Panc1 (cell line): ENCODE measurements at regions not wholly inside any gene's neighbourhood (a gene's known extent, or its start where the extent isn't known, plus 50 kb on each side); places are given as distances from the start of the nearest gene placed in this dataset.

ENCODE experiments used
- ATAC-seq: fragments of 200-7000 bp; cut with Tn5 transposase; 2 replicates; pipeline ENCODE4 v1.9.1; 2020; ENCODE audit warnings: mild to moderate bottlenecking, moderate library complexity
- BruUV-seq: library from RNA; stranded (reverse); fragments of 400-500 nt; replicated peaks from 2 replicates; lab custom pipeline; 2021; lab: Mats Ljungman, UMichigan
- CTCF ChIA-PET: fragments of 300-600 bp; sonication (Branson Sonifier 250); formaldehyde crosslinking; loops from one replicate; lab custom pipeline; 2022; ENCODE audit warnings: antibody characterized with exemption; lab: Charles Lee
- POLR2A ChIA-PET: fragments of 300-600 bp; sonication (Branson Sonifier 250); formaldehyde crosslinking; loops from one replicate; lab custom pipeline; 2022; ENCODE audit warnings: antibody characterized with exemption; lab: Charles Lee
- DNase-seq: peaks from one replicate; pipeline ENCODE4 v3.0.0-alpha.2; 2010; ENCODE audit warnings: low read depth, low spot score
- H3K27ac ChIP-seq: 2 replicates; pipeline ENCODE4 v1.5.1; 2011; ENCODE audit warnings: mild to moderate bottlenecking, low read length, inconsistent platforms
- H3K27me3 ChIP-seq: fragments of 200-500 bp; sonication (Bioruptor generic); 2 replicates; pipeline ENCODE4 v1.6.0; 2014; ENCODE audit warnings: low read length, inconsistent platforms; ENCODE audit not compliant: control insufficient read depth, insufficient read depth
- H3K36me3 ChIP-seq: fragments of 200-500 bp; sonication (Bioruptor generic); 2 replicates; pipeline ENCODE4 v1.5.1; 2014; ENCODE audit warnings: inconsistent platforms, mild to moderate bottlenecking, low read length, moderate library complexity; ENCODE audit not compliant: control insufficient read depth, insufficient read depth
- H3K4me1 ChIP-seq: 2 replicates; pipeline ENCODE4 v1.5.1; 2011; ENCODE audit warnings: inconsistent platforms, mild to moderate bottlenecking, low read length, moderate library complexity; ENCODE audit not compliant: control insufficient read depth, insufficient read depth
- H3K4me3 ChIP-seq, 2 experiments: 2 replicates each; pipeline ENCODE4 v1.5.1; 2011 to 2012; ENCODE audit warnings: low read depth in 2 of 2, low read length in 2 of 2, mild to moderate bottlenecking in 2 of 2, inconsistent platforms in 1 of 2, moderate library complexity in 1 of 2
- H3K9me3 ChIP-seq: fragments of 200-500 bp; sonication (Bioruptor generic); 2 replicates; pipeline ENCODE4 v1.5.1; 2014; ENCODE audit warnings: low read depth, mild to moderate bottlenecking, inconsistent platforms, low read length, moderate library complexity; ENCODE audit not compliant: control insufficient read depth, insufficient read depth
- CTCF ChIP-seq: fragments of 450-650 bp; IDR thresholded peaks from 2 replicates; pipeline ENCODE4 v1.5.1; 2017; ENCODE audit warnings: mild to moderate bottlenecking
- POLR2AphosphoS5 ChIP-seq: IDR thresholded peaks from 2 replicates; pipeline ENCODE4 v1.6.1; 2012; ENCODE audit warnings: mild to moderate bottlenecking, low read depth, low read length, moderate library complexity
- REST ChIP-seq, 2 experiments: IDR thresholded peaks; 2 replicates each; pipeline ENCODE4 v1.6.1; 2011 to 2012; ENCODE audit warnings: low read depth in 2 of 2, control low read depth in 1 of 2, low read length in 1 of 2, mild to moderate bottlenecking in 1 of 2, moderate library complexity in 1 of 2; ENCODE audit not compliant: insufficient read depth in 1 of 2
- SIN3A ChIP-seq: IDR thresholded peaks from 2 replicates; pipeline ENCODE4 v1.6.1; 2012; ENCODE audit warnings: low read depth, mild to moderate bottlenecking, low read length, moderate library complexity, borderline replicate concordance; ENCODE audit not compliant: insufficient read depth
- TCF7L2 ChIP-seq: IDR thresholded peaks from 2 replicates; pipeline ENCODE4 v1.6.1; 2011; ENCODE audit warnings: mild to moderate bottlenecking, low read depth, low read length, inconsistent platforms
- in situ Hi-C: cut with HindIII; loops from 2 replicates; pipeline ENCODE4 v1.10.0; 2016; ENCODE audit warnings: low sequenced_read_pairs, low pct_unique_long_range_greater_than_20kb
- intact Hi-C: fragments of 100-400 bp; cut with micrococcal nuclease; formaldehyde crosslinking; loops from one replicate; pipeline ENCODE4 v1.10.0; 2022; ENCODE audit not compliant: unreplicated experiment

- peak; percentile 83 for ATAC-seq
- H3K27me3 ChIP-seq: no peaks in the 10 kb centered on the region
- ChIA-PET POLR2A (no interaction called here), CTCF (no interaction called here)
- H3K27ac ChIP-seq: no peak overlapping the region
- in situ Hi-C loops (no loop called here), intact Hi-C loops (no loop called here)
- no peaks in the 10 kb centered on the region for H3K36me3 ChIP-seq
- H3K4me3 ChIP-seq: no peak overlapping the region
- no TSS peak for BruUV-seq
- DNase-seq: no peak
- H3K9me3 ChIP-seq: no peaks in the 10 kb centered on the region
- no peak for TF ChIP-seq TCF7L2
- no peak for TF ChIP-seq SIN3A
- TF ChIP-seq REST (IDR thresholded peaks at IDR 0.05; ENCODE audit: insufficient read depth in 1 of 2, low read depth in 2 of 2, low read length in 1 of 2): no peak
- no peak for TF ChIP-seq CTCF
- no peak for TF ChIP-seq POLR2AphosphoS5
- H3K4me1 ChIP-seq: no peaks in the 10 kb centered on the region
Observed at GRCh38 chr15:95300958-95301357, 1029.5 kb upstream of the NR2F2 start.

GRCh38 chr15:95302206-95302605 is 1028.3 kb upstream of the NR2F2 start:
- Histone ChIP-seq H3K27ac (no peak overlapping the region), H3K27me3 (no peaks in the 10 kb centered on the region), H3K4me3 (no peak overlapping the region), H3K36me3 (no peaks in the 10 kb centered on the region), H3K9me3 (no peaks in the 10 kb centered on the region), H3K4me1 (no peaks in the 10 kb centered on the region)
- no peak for ATAC-seq
- intact Hi-C loops: no loop called here
- no TSS peak for BruUV-seq
- ChIA-PET CTCF (no interaction called here), POLR2A (no interaction called here)
- in situ Hi-C loops: no loop called here
- TF ChIP-seq POLR2AphosphoS5 (no peak), REST (IDR thresholded peaks at IDR 0.05; ENCODE audit: insufficient read depth in 1 of 2, low read depth in 2 of 2, low read length in 1 of 2) (no peak)
- DNase-seq: no peak
